Stimulated activated naive CD8-positive, alpha-beta T cell treated with anti-CD3 and anti-CD28 coated beads, Interleukin-15, amount 100 ng/mL, for 72 hours (primary cell): ENCODE measurements at regions not wholly inside any gene's neighbourhood (a gene's known extent, or its start where the extent isn't known, plus 50 kb on each side); places are given as distances from the start of the nearest gene placed in this dataset.

Experiments used
- ATAC-seq: fragments of 150-1000 bp; cut with Tn5 transposase; 2 replicates; pipeline ENCODE4 v1.10.0; 2021; ENCODE audit warnings: mild to moderate bottlenecking, moderate library complexity
- DNase-seq, 2 donors: peaks; one replicate each; pipeline ENCODE4 v3.0.0; 2021 to 2022
- H3K27ac Mint-ChIP-seq, 2 donors: one replicate each; pipeline ENCODE4 v1.8.0; 2022; ENCODE audit warnings: mild to moderate bottlenecking in 2 of 2, mixed read lengths in 2 of 2, moderate library complexity in 2 of 2
- H3K27me3 Mint-ChIP-seq: one replicate; pipeline ENCODE4 v1.8.0; 2022; ENCODE audit warnings: mixed read lengths
- H3K4me1 Mint-ChIP-seq: one replicate; pipeline ENCODE4 v1.8.0; 2022; ENCODE audit warnings: mild to moderate bottlenecking, mixed read lengths
- H3K4me3 Mint-ChIP-seq, 2 donors: one replicate each; pipeline ENCODE4 v1.8.0; 2022; ENCODE audit warnings: mild to moderate bottlenecking in 2 of 2, mixed read lengths in 2 of 2, moderate library complexity in 1 of 2
- H3K9me3 Mint-ChIP-seq, 2 donors: one replicate each; pipeline ENCODE4 v1.8.0; 2022; ENCODE audit warnings: mixed read lengths in 2 of 2

- no peaks in the 10 kb centered on the region for H3K4me1 Mint-ChIP-seq
- ATAC-seq, result no peak
- H3K27ac Mint-ChIP-seq, result no peak overlapping the region
- DNase-seq, result no peak
- no peak overlapping the region for H3K4me3 Mint-ChIP-seq
- peaks cover 7 to 10% of the 10 kb centered on the region in 2 donors for H3K9me3 Mint-ChIP-seq
- no peaks in the 10 kb centered on the region for H3K27me3 Mint-ChIP-seq
Measured at GRCh38 chr16:61083711-61084110, 952.5 kb downstream of the CDH8 start.

GRCh38 chr16:61074324-61074723 is 961.9 kb downstream of the CDH8 start:
- peaks cover 13 to 18% of the 10 kb centered on the region in 2 donors for H3K9me3 Mint-ChIP-seq
- no peak overlapping the region for H3K4me3 Mint-ChIP-seq
- ATAC-seq (no peak), DNase-seq (no peak)
- H3K27me3 Mint-ChIP-seq, result no peaks in the 10 kb centered on the region
- no peak overlapping the region for H3K27ac Mint-ChIP-seq
- no peaks in the 10 kb centered on the region for H3K4me1 Mint-ChIP-seq

GRCh38 chr16:61057635-61058034 is 978.6 kb downstream of the CDH8 start:
- Mint-ChIP-seq H3K9me3 (peaks cover 10 to 24% of the 10 kb centered on the region in 2 donors), H3K27me3 (no peaks in the 10 kb centered on the region), H3K27ac (no peak overlapping the region), H3K4me3 (no peak overlapping the region), H3K4me1 (no peaks in the 10 kb centered on the region)
- ATAC-seq (no peak), DNase-seq (no peak)

GRCh38 chr16:61050547-61050946 is 985.7 kb downstream of the CDH8 start:
- Mint-ChIP-seq H3K27me3 (no peaks in the 10 kb centered on the region), H3K9me3 (peaks cover 29 to 36% of the 10 kb centered on the region in 2 donors), H3K27ac (no peak overlapping the region), H3K4me3 (no peak overlapping the region), H3K4me1 (no peaks in the 10 kb centered on the region)
- no peak for ATAC-seq
- no peak for DNase-seq

- Mint-ChIP-seq H3K4me1 (no peaks in the 10 kb centered on the region), H3K4me3 (no peak overlapping the region), H3K27me3 (no peaks in the 10 kb centered on the region), H3K9me3 (peaks cover 28% of the 10 kb centered on the region in 2 donors), H3K27ac (no peak overlapping the region)
- DNase-seq, result no peak
- ATAC-seq, result no peak
Measured at GRCh38 chr16:61045931-61046330, 990.3 kb downstream of the CDH8 start.

- no peak overlapping the region for H3K4me3 Mint-ChIP-seq
- no peaks in the 10 kb centered on the region for H3K27me3 Mint-ChIP-seq
- no peaks in the 10 kb centered on the region for H3K4me1 Mint-ChIP-seq
- ATAC-seq (no peak), DNase-seq (no peak)
- H3K27ac Mint-ChIP-seq, result no peak overlapping the region
- H3K9me3 Mint-ChIP-seq, result peaks cover 8 to 9% of the 10 kb centered on the region in 2 donors
Measured at GRCh38 chr16:61042737-61043136, 993.5 kb downstream of the CDH8 start.

GRCh38 chr16:61030616-61031015 is 1005.6 kb downstream of the CDH8 start:
- no peak for ATAC-seq
- Mint-ChIP-seq H3K27me3 (no peaks in the 10 kb centered on the region), H3K27ac (no peak overlapping the region), H3K4me1 (no peaks in the 10 kb centered on the region), H3K9me3 (peaks cover 11 to 14% of the 10 kb centered on the region in 2 donors), H3K4me3 (no peak overlapping the region)
- DNase-seq, result no peak

GRCh38 chr16:61024180-61024900 is 1011.9 kb downstream of the CDH8 start:
- Mint-ChIP-seq H3K4me3 (no peak overlapping the region), H3K9me3 (peaks cover 25 to 28% of the 10 kb centered on the region in 2 donors), H3K27ac (no peak overlapping the region), H3K4me1 (no peaks in the 10 kb centered on the region), H3K27me3 (no peaks in the 10 kb centered on the region)
- DNase-seq (no peak), ATAC-seq (no peak)

- H3K27ac Mint-ChIP-seq, result no peak overlapping the region
- H3K9me3 Mint-ChIP-seq, result peaks cover 29 to 35% of the 10 kb centered on the region in 2 donors
- H3K27me3 Mint-ChIP-seq, result no peaks in the 10 kb centered on the region
Measured at GRCh38 chr16:61014869-61015268, 1021.4 kb downstream of the CDH8 start.

GRCh38 chr16:61007694-61008093 is 1028.5 kb downstream of the CDH8 start:
- Mint-ChIP-seq H3K27ac (no peak overlapping the region), H3K4me1 (no peaks in the 10 kb centered on the region), H3K27me3 (no peaks in the 10 kb centered on the region), H3K9me3 (peaks cover 8 to 12% of the 10 kb centered on the region in 2 donors), H3K4me3 (no peak overlapping the region)
- ATAC-seq (no peak), DNase-seq (no peak)

More at GRCh38 chr16:61014869-61015268, 1021.4 kb downstream of the CDH8 start:
- Mint-ChIP-seq H3K4me1 (no peaks in the 10 kb centered on the region), H3K4me3 (no peak overlapping the region)
- DNase-seq (no peak), ATAC-seq (no peak)

GRCh38 chr16:61005952-61006351 is 1030.3 kb downstream of the CDH8 start:
- no peaks in the 10 kb centered on the region for H3K4me1 Mint-ChIP-seq
- H3K27ac Mint-ChIP-seq, result no peak overlapping the region
- ATAC-seq, result no peak
- H3K9me3 Mint-ChIP-seq, result peaks cover 7 to 14% of the 10 kb centered on the region in 2 donors
- no peak for DNase-seq
- no peaks in the 10 kb centered on the region for H3K27me3 Mint-ChIP-seq
- H3K4me3 Mint-ChIP-seq, result no peak overlapping the region

- DNase-seq, result no peak
- no peak for ATAC-seq
- H3K9me3 Mint-ChIP-seq, result peaks cover 11 to 19% of the 10 kb centered on the region in 2 donors
- H3K27me3 Mint-ChIP-seq, result no peaks in the 10 kb centered on the region
- H3K4me1 Mint-ChIP-seq, result no peaks in the 10 kb centered on the region
- H3K4me3 Mint-ChIP-seq, result no peak overlapping the region
- H3K27ac Mint-ChIP-seq, result no peak overlapping the region
Measured at GRCh38 chr16:61002479-61003204, 1033.6 kb downstream of the CDH8 start.

- Mint-ChIP-seq H3K27me3 (no peaks in the 10 kb centered on the region), H3K4me3 (no peak overlapping the region), H3K9me3 (peaks cover 4 to 10% of the 10 kb centered on the region in 2 donors), H3K4me1 (no peaks in the 10 kb centered on the region), H3K27ac (no peak overlapping the region)
- no peak for DNase-seq
- no peak for ATAC-seq
Measured at GRCh38 chr16:60991886-60992285, 1044.4 kb downstream of the CDH8 start.

GRCh38 chr16:60989592-60989991 is 1046.6 kb downstream of the CDH8 start:
- no peaks in the 10 kb centered on the region for H3K4me1 Mint-ChIP-seq
- no peaks in the 10 kb centered on the region for H3K27me3 Mint-ChIP-seq
- ATAC-seq (no peak), DNase-seq (no peak)
- H3K27ac Mint-ChIP-seq, result no peak overlapping the region
- no peak overlapping the region for H3K4me3 Mint-ChIP-seq
- peaks cover 4 to 10% of the 10 kb centered on the region in 2 donors for H3K9me3 Mint-ChIP-seq

GRCh38 chr16:60979119-60979518 is 1057.1 kb downstream of the CDH8 start:
- DNase-seq, result no peak
- no peak for ATAC-seq
- no peaks in the 10 kb centered on the region for H3K4me1 Mint-ChIP-seq

GRCh38 chr16:60949800-60950199 is 1086.4 kb downstream of the CDH8 start:
- Mint-ChIP-seq H3K27me3 (no peaks in the 10 kb centered on the region), H3K4me1 (no peaks in the 10 kb centered on the region), H3K4me3 (no peak overlapping the region), H3K27ac (no peak overlapping the region), H3K9me3 (peaks cover 20 to 22% of the 10 kb centered on the region in 2 donors)
- no peak for ATAC-seq
- no peak for DNase-seq

More at GRCh38 chr16:60979119-60979518, 1057.1 kb downstream of the CDH8 start:
- peaks cover 16 to 21% of the 10 kb centered on the region in 2 donors for H3K9me3 Mint-ChIP-seq
- no peak overlapping the region for H3K4me3 Mint-ChIP-seq
- H3K27me3 Mint-ChIP-seq, result no peaks in the 10 kb centered on the region
- H3K27ac Mint-ChIP-seq, result no peak overlapping the region
